B cell (primary cell): ENCODE measurements at regions not wholly inside any gene's neighbourhood (a gene's known extent, or its start where the extent isn't known, plus 50 kb on each side); places are given as distances from the start of the nearest gene placed in this dataset.

Experiments
- CTCF ChIP-seq: fragments of 200-600 bp; IDR thresholded peaks from one replicate; pipeline ENCODE4 v1.8.0; 2022; ENCODE audit warnings: antibody characterized with exemption, mild to moderate bottlenecking
- EZH2 ChIP-seq: IDR thresholded peaks from 2 replicates; pipeline ENCODE4 v1.6.1; 2012; ENCODE audit warnings: borderline replicate concordance, low read depth, mild to moderate bottlenecking, moderate library complexity, low read length; ENCODE audit not compliant: insufficient read depth, poor library complexity, severe bottlenecking

- TF ChIP-seq CTCF: no peak
- TF ChIP-seq EZH2: no peak
Measured at GRCh38 chr14:85744573-85744972, 214.6 kb downstream of the FLRT2 start.
